Ammon's horn (tissue), 1 donor: ENCODE measurements at regions not wholly inside any gene's neighbourhood (a gene's known extent, or its start where the extent isn't known, plus 50 kb on each side); places are given as distances from the start of the nearest gene placed in this dataset.

Experiments
- DNase-seq: peaks from one replicate; pipeline ENCODE4 v3.0.0-alpha.2; 2016; ENCODE audit warnings: low spot score

DNA sequence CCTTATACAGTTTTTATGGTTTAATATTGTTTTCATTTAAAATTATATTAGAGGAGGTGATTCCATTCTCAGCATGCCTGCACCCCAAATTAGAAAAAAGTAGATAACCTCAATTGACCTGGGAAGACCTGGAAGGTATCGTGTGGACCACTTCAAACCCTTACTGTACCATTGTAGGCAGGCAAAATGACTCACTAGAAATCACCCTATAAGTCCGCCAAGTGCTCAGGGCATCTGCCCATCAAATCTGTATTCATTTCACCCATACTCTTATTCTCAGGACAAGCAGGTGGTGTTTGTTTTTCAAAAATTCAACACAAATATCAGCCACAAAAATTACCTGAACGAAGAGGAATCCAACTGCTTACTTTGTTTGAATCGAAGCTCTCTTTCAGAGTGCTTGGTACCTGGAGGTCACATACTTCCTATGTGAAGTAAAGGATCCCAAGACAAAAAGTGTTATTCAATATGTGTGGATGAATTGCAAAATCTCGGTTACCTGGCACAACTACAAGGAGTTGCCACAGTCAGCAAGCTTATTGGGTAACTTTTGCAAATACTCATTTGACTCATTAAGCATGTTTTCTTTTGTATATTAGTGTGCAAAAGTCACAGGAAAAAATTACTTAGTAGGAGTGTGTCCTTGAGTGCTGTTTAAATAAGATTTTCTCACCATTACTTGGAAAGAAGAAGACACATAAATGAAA is 216.2 kb downstream of the ENC1 start:
- DNase-seq = no peak

DNA sequence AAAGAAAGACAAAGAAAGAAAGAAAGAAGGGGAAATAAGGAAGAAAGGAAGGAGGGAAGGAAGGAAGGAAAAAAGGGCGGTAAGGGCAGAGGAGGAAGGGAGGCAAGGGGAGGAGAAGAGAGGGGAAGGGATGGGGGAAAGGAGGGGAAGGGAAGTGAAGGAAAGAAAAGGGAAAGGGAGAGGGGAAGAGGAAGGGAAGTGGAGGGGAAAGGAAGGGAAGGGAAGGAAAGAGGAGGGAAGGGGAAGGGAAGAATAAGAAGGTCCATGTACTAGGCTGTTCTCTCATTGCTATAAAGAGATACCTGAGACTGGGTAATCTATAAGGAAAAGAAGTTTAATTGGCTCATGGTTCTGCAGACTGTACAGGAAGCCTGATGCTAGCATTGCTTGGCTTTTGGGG is 217.1 kb downstream of the ENC1 start:
- DNase-seq = no peak

DNA sequence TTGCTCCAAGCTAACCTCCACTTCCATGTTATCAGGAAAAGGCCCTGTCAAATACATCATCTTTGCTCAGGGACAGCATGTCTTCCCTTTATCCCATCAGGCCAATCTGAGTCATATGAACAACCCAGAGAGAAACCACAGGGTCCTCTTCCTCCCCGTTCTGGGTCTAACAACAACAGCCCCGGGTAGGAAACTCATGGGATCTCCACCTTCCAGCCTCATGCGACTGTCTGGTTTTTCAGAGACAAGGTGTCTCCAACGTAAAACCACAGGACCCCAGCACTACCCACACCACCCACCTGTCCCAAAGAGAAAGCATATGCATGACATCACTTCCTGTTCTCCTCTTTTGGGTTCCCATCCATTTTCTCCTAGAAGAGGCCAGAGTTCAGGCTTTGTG is 217.9 kb downstream of the ENC1 start:
- DNase-seq = no peak

DNA sequence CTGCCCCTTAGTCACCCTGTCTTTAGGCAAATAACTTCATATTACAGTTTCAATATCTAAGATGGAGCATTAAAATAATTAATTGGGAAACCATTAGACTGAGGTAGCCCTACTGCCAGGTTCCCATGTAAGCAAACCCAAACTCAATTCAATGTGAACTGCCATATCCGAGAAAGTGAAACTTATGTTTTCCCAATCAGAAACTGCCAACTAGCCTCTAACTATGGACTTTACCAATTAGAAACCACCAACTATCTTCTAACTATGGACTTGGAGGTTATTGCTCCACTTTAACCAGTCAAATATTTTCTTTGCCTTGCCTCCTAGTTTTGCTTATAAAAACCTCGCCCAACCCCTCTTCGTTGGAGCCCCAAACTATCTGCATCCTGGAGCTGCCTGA is 218.5 kb downstream of the ENC1 start:
- DNase-seq = no peak

DNA sequence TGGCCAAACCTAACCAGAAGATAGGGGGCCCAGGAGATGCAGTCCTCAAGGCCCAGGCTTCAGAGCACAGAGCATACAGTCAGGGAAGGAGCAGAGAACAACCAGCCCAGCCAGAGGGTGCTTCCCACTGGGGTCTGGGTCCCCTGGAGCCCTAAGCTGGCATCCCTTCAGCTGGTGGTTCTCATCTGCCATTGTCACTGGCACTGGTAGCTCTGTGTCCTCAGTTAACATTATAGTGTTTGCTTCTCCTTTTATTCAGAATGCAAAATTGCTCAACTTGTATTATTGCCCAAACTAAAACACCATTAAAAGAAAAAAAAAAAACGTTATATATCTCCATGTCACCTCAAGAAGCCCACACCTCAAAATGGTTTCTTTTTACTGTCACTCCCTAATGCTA is 219.2 kb downstream of the ENC1 start:
- no peak for DNase-seq

DNA sequence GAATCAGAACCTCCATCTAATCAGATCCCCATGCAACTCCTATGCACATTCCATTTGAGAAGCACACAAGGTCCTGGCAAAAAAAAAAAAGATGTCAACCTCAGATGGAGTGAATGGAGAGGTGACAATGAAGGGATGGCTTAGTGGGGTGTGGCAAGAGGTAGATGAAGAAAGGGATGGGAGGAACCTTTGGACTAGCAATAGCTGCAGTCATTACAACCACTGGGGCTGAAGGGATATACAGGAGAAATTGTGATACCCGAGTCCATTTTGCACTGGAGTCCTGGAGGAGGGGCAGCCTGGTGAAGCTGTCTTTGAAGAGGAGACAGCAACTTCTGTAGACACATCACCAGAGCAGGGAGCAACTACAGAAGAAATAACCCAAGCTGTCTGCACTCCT is 219.6 kb downstream of the ENC1 start:
- DNase-seq = no peak

DNA sequence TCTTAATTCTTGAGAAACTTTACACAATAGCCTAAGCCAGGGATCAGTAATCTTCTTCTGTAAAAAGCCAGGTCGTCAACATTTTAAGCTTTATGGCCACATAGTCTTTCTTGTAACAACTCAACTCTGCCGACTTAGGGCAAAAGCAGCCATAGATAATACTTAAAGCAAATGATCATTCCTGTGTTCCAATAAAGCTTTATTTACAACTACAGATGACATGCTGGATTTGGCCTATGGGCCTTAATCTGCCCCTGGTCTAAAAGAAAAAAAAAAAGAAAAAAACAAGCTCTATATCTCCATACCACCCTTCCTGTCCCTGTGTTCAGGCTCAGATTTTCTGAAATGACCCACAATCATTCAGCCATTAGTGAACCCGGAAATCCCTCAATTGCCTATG is 220.3 kb downstream of the ENC1 start:
- no peak for DNase-seq

DNA sequence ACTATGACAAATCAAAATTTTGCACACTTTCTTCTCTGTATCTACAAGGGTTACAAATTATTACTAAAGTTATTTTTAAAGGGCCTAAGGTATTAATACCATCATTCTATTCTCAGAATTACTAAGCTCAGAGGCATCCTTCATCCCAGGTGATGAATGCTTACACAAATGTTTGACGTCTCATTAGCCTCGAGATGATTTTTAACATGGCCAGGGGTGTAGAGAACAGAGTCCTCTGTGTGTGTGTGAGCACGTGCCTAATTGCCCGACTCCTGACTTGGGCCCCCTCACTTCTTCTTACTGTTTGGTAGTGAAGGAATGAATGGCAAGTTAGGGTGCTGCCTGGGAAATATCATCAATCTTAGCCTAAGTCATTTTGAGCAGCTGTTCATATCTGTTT is 221.1 kb downstream of the ENC1 start:
- DNase-seq = no peak

DNA sequence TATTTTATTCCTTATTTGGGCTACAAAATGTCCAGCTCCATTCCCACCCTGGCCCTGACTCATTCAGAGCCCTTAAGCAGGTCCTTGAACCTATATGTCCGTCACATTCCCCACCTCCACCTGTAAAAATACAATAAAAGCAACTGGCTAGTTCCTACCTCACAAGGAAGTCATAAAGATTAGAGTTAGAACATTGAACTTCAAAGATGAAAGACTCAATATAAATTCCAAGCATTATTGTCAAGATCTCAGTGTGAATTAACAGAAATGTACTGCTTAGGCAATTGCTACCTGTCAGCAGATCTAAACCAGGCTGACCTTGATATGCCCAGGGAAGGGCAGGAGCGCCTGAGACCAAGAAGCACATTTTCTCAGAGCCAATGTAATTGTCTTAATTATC is 221.8 kb downstream of the ENC1 start:
- DNase-seq = no peak

DNA sequence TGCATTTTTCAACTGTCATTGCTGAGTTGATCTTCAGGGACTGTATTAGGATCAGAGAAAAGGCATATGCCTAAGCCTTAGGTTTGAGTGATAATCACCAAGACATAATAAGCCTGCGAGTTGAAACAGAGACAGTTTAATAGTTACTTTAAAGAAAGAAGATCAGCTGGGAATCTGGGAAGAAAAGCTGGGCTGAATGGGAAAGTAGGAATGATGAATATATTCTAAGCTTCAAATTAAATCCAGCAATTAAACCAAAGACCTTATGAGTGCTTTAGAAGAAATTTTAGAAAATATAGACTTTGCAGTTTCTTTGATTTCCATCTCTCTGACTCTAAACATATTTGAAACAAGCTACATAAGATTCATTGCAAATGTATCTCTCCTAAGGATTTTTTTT is 222.3 kb downstream of the ENC1 start:
- no peak for DNase-seq

DNA sequence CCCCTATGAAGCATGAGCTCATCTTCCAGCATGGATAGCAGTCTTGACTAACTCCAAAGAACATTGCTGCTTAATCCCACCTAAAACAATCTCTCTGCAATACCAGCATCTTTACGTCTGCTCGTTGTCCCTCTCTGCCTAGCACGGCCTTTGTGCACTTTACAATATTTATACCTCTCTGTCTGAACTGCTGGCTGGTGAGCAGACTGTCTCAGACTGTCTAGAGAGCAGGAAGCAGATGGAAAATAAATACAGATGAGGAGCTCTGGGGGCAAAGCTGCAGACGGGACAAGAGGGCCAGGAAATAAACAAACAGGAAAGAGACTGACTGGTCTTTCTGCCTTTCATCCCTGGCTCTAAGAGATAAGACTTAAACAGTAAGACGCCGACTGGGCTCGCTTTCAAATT is 224.8 kb downstream of the ENC1 start:
- no peak for DNase-seq

DNA sequence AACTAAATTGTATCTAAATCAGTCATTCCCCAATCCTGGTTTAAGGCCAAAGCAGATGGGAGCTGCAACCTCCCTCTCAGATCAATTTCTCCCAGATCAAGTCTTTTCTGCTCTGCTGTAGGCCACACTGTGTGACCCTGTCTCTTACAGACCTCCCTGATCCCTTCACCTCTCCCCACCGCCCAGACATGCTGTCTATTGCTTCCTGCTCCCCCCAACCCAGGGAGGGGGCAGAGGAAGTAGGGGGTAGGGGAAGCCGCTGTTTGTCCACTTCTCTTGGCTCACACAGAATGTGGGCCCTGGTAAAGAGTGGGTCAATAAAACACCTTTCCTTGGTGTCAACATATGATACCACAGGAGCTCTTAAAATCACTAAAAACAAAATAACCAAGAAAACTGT is 226.3 kb downstream of the ENC1 start:
- DNase-seq = no peak

DNA sequence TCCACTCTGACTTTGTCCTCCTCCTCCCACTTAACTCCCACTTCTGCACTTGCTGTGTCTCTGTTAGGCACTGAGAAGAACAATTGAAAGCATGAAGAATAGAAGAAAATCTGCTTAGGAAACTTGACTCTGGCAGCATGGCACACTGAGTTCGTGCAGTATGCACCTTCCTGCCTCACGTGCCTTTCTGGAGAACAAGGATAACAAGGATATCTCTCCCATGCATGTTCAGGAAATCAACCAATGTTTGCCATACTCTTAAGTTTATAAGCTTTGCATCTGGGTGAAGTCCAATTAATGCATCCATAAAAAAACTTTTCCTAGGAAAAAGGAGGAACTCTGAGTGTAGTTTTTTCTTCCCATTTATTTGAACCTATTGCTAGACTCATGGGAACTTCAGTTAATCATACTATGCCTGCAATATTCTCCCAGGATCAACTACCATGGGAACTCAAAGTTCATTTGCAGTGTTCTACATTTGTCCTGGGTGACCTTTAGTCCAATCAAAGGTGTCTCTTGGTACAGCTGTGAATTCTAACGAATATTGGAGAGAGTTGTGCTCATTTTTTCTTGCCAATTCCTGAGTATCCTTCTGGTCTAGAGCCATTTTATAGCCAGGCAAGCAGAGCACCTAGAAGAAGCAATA is 227.0 kb downstream of the ENC1 start:
- no peak for DNase-seq

DNA sequence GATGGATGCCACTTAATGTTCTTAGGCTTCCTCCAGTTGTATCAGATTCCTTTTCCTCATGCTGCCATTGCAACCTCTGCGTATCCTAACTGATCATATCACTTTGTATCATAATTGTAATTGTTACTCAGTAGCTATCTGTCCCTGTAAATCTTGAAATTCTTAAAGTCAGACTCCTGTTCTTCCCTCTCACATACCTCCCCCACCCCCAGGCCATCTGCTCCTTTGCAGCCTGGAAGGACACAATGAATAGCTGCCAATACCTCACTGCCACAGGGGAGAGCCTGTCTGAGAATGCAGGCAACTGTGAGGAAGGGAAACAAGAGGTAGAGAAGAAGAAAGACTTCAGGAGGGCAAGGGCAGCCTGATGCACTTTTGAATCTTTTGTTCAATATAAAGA is 228.5 kb downstream of the ENC1 start:
- DNase-seq = no peak

DNA sequence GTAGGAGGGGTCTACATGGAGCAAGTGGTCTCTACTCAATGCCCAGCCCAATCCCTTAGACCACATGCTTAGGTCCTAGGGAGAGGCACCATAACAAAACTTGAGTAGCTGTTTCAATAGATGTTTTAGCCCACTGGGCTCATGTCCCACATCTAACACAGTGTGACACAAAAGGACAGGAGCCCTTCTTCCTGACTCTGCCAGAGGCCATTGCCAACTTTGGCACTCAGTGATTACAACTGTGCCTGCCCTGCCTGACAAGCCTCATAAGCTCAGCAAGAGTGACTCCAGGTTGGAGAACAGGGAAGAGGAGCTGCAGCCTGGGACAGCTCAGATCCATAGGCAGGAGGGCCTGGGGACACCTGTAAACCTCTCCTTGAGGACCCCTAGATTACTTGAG is 230.8 kb downstream of the ENC1 start:
- DNase-seq = no peak

DNA sequence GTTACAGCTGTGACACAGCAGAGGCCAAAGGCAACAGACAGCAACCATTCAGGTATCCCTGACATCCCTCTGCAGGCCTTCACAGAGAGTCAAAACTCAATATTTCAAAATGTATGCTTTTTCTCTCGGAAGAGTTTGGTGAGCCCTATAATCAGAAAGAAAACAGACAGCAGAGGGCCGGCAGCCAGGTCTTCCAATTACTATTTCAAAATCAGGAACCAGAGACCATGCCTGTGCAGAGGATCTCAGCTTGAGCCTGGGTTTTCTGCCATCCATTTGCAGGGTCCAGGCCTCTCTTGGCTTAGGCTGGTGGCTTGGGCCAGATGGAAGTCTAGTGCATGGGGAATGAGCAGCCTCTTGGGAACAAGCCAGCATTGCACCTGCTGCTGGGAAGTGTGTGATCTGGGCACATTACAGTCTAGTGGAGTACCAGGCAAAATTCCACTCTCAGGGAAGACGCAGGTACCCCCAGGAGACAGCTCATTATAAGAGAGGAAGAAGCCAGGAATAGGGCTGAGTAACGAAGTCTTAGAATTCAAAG is 231.3 kb downstream of the ENC1 start:
- no peak for DNase-seq

DNA sequence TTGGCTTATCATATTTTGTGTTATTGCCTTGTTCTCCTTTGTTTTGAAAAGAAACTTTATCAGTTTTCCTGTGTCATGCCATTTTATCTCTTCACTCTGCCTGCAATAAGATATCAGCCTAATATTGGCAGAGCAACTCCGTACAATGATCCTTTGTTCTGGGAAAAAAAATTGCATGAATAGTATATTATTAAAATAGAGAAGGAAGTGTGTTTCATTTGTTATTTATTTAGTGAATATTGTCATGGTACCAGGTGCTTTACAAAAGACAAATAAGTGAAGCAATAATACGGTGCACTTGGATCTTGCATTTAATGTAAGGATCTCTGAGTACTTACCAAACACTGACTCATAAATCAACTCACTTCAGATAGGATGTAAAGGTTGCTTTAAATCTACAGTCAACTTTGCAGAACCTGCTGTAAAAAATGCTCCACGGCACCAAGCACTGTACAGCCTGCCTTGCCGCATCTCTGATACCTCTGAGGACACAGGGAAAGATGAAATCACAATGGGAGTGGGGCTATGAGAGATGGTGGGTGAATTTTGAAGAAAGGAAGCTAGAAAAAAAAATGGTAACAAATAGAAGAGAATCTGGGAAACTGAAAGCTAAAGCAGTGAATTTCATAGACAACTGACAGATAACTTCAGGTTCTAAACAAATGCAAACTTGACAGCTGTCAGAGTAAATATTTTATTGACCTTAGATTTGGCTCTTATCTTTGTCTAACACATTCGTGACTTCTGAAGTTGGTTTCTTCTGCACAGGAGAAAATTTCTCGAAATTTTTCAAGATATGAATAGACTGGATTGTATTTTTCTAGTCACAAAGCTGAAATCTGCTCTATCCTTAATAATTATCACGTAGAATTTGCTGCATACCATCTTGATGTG is 232.1 kb downstream of the ENC1 start:
- no peak for DNase-seq

DNA sequence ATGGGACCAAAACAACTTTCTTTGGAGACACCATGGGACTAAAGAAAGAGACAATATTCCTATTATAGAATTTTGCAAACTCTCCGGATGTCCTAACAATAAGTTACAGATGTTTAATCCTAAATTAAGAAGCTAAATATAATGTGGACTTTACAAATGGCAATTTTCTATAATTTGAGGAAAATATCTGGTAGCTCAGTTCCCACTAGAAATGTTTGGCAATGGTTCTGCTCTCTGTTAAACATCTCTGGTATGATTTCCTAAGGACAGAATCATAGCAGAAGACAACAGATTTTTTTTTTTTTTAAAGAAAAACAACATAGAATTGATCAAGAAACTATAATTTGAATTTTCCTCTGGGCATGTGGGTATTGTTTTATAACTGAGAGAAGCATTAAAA is 232.8 kb downstream of the ENC1 start:
- no peak for DNase-seq

DNA sequence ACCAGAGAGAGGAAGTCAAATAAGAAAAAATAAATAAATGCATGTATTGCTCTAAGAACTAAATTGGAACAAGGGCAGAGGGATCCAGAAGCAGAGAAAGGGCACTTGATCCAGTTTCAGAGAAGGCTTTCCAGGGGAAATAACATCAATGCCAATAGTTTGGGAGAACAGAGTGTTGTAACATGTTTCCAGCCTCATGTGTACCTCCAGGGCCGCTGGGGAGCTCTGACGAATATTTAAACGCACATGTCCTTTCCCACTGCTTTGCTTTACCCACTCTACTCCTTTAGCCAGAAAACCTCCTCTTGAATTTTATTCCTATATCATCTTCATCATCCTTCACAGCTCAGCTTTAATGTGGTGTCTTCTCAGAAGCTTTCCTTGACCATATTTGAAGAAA is 233.7 kb downstream of the ENC1 start:
- no peak for DNase-seq

DNA sequence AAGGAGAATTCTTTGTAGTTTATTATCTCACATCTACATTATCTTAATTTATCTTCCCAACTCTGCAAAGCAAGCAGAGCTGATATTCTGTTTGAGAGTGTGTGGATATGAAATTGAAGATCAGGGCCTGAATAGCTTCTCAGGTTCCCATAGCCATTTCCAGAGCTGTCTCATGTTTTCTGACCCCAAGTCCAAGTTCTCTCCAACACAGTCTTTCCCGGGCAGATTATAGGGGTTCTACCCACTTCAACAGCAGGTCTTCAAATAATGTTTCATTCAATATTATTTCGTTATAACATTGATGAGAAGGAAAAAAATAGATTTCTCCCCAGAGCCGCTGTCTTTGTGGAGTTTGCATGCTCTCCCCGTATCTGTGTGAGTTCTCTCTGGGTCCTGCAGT is 234.9 kb downstream of the ENC1 start:
- no peak for DNase-seq

DNA sequence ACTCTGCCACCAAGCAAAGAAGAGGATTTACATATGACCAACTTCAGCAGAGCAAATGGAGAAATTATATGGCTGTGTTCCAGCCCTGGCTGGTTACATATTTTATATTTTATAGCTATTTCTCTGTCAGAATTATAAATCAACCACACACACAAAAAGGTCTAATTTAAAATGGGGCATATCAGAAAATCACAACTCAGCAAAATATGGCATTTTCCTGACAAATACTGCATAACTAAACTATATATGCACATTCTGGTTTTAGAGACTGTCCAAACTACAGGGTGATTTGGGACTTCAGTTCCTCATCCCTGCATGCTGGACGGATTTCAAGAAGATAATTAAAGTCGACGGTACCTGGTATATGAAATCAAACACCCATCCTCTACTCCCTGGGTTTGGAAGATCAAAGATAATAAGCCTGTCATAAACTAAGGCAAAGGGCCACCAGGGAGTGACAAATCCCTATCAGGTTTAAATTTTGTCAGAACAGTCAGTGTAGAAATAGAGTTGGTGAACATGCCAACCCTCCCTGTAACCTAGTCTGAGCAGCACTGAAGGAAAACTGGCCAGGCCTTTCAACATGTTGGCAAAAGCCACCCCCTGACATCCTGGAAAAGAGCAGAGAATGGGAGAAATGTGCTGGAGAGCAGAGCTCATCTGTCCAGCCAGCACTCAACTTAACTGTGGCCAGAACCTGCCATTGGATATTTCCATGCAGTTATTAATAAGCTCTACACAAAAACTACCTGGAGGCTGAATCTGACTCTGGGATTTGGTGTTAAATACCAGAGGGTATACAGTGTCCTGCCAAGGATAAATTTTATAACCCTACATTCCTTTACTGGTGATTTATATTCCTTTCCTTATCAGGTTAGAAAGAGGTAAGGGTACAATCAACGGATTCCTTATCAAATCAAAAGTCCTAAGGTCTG is 235.7 kb downstream of the ENC1 start:
- no peak for DNase-seq

DNA sequence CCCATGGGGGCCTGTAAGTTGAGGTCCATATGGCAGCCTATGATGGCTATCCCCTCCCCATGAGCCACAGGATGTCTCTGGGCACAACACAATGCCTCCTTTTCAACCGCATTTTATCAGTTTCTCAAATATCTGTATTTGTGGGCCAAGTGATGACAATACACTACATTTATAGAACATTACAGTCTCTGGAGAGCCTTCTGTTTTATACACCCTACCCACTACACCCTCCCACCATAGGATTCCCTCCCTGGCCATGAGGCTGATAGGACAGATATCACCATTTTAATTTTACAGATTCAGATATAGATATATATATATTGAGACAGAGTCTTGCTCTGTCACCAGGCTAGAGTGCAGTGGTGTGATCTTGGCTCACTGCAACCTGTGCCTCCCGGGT is 236.8 kb downstream of the ENC1 start:
- no peak for DNase-seq
